K562 (cell line): ENCODE measurements at regions not wholly inside any gene's neighbourhood (a gene's known extent, or its start where the extent isn't known, plus 50 kb on each side); places are given as distances from the start of the nearest gene placed in this dataset.

Experiments
- ATAC-seq: fragments of 200-7000 bp; cut with Tn5 transposase; 3 replicates; pipeline ENCODE4 v1.9.1; 2020; ENCODE audit warnings: moderate library complexity
- BruUV-seq: library from RNA; stranded (reverse); fragments of 400-500 nt; replicated peaks from 2 replicates; lab custom pipeline; 2021; lab: Mats Ljungman, UMichigan
- CTCF ChIA-PET: fragments of 300-600 bp; formaldehyde crosslinking; extraction: SDS; loops from one replicate; lab custom pipeline; 2021; ENCODE audit warnings: low intra/inter-chr PET ratio; lab: Yijun Ruan, JAX
- POLR2A ChIA-PET: fragments of 300-600, 350-650 bp; sonication (Branson Sonifier 250); formaldehyde crosslinking; extraction: SDS; loops from one replicate; lab custom pipeline; 2021; ENCODE audit warnings: antibody characterized with exemption, inconsistent platforms; lab: Yijun Ruan, JAX
- DNase-seq, 4 experiments: peaks; one replicate each; pipeline versions ENCODE4 v3.0.0 to v3.0.0-alpha.2; 2011 to 2018; ENCODE audit warnings: low spot score in 3 of 4, mixed read lengths in 3 of 4; ENCODE audit errors: extremely low read depth in 1 of 4
- FAIRE-seq: peaks from 2 replicates; lab custom pipeline; 2011; peaks lifted over from hg19 to GRCh38; lab: Jason Lieb, UNC
- H2AFZ ChIP-seq: 2 replicates; pipeline ENCODE4 v1.6.0; 2011; ENCODE audit warnings: low read depth, low read length, control low read depth, inconsistent platforms
- H3K27ac ChIP-seq: fragments of 200-600 bp; 3 replicates; pipeline ENCODE4 v1.8.0; 2011; ENCODE audit warnings: low read depth, mild to moderate bottlenecking, control low read depth, inconsistent platforms, low read length, moderate library complexity, mixed read lengths; ENCODE audit errors: extremely low read depth
- H3K27me3 ChIP-seq, 2 experiments: fragments of 300-600 bp in 1 of 2; 2 replicates in 1 of 2; 3 replicates in 1 of 2; pipeline versions ENCODE4 v1.6.0 to v1.8.0; 2011; ENCODE audit warnings: inconsistent platforms in 2 of 2, low read length in 2 of 2, mild to moderate bottlenecking in 1 of 2, mixed read lengths in 1 of 2, moderate library complexity in 1 of 2; ENCODE audit not compliant: control insufficient read depth in 2 of 2, insufficient read depth in 2 of 2
- H3K36me3 ChIP-seq: fragments of 300-600 bp; 3 replicates; pipeline ENCODE4 v1.8.0; 2011; ENCODE audit warnings: mild to moderate bottlenecking, low read length, inconsistent platforms; ENCODE audit not compliant: control insufficient read depth, insufficient read depth
- H3K4me1 ChIP-seq, 2 experiments: fragments of 200-600 bp in 1 of 2; replicated peaks in 1 of 2; 2 replicates in 1 of 2; 3 replicates in 1 of 2; pipeline versions ENCODE4 v1.5.1 to v1.8.0; 2011; ENCODE audit warnings: inconsistent platforms in 2 of 2, low read length in 2 of 2, mild to moderate bottlenecking in 1 of 2, mixed read lengths in 1 of 2, moderate library complexity in 1 of 2; ENCODE audit not compliant: control insufficient read depth in 2 of 2, insufficient read depth in 2 of 2
- H3K4me2 ChIP-seq: 2 replicates; pipeline ENCODE4 v1.6.1; 2011; ENCODE audit warnings: low read length, control low read depth, inconsistent platforms, mixed read lengths; ENCODE audit not compliant: insufficient read depth
- H3K4me3 ChIP-seq: fragments of 200-600 bp; sonication (generic), shearing (Covaris generic); 2 replicates; pipeline ENCODE4 v1.5.1; 2016; ENCODE audit warnings: control low read depth, inconsistent platforms
- H3K79me2 ChIP-seq: fragments of 200-600 bp; 3 replicates; pipeline ENCODE4 v1.8.0; 2011; ENCODE audit warnings: low read length, inconsistent platforms; ENCODE audit not compliant: control insufficient read depth, insufficient read depth
- H3K9ac ChIP-seq, 2 experiments: 2 replicates each; pipeline versions ENCODE4 v1.6.0 to v1.6.1; 2011; ENCODE audit warnings: low read depth in 2 of 2, low read length in 2 of 2, control low read depth in 1 of 2, inconsistent platforms in 1 of 2, mild to moderate bottlenecking in 1 of 2, mixed read lengths in 1 of 2; ENCODE audit not compliant: insufficient read depth in 1 of 2
- H3K9me1 ChIP-seq: one replicate; pipeline ENCODE4 v1.6.0; 2011; ENCODE audit warnings: inconsistent platforms, mild to moderate bottlenecking, low read length, moderate library complexity; ENCODE audit not compliant: control insufficient read depth, insufficient read depth
- H3K9me3 ChIP-seq: replicated peaks from 2 replicates; pipeline ENCODE4 v1.5.1; 2011; ENCODE audit warnings: low read depth, low read length, inconsistent platforms; ENCODE audit not compliant: control insufficient read depth, insufficient read depth
- H4K20me1 ChIP-seq: replicated peaks from 2 replicates; pipeline ENCODE4 v1.6.1; 2011; ENCODE audit warnings: low read length, inconsistent platforms, mixed read lengths; ENCODE audit not compliant: control insufficient read depth, insufficient read depth
- ATF7 ChIP-seq: fragments of 450-650 bp; IDR thresholded peaks from 2 replicates; pipeline ENCODE4 v1.7.1; 2014; ENCODE audit warnings: mild to moderate bottlenecking, moderate library complexity
- DACH1 ChIP-seq: fragments of 450-650 bp; IDR thresholded peaks from 2 replicates; pipeline ENCODE4 v1.6.1; 2018; ENCODE audit not compliant: partially characterized antibody
- ELF2 ChIP-seq: fragments of 250-450 bp; sonication (Bioruptor Pico); IDR thresholded peaks from 2 replicates; pipeline ENCODE4 v1.5.0; 2021; ENCODE audit warnings: mild to moderate bottlenecking
- FOXM1 ChIP-seq, 2 experiments: fragments of 450-650 bp in 1 of 2; sonication (generic) in 1 of 2; formaldehyde crosslinking in 1 of 2; IDR thresholded peaks; 2 replicates each; pipeline versions ENCODE4 v1.6.1 to v1.9.0; 2017 to 2022; ENCODE audit warnings: low read depth in 2 of 2, mild to moderate bottlenecking in 2 of 2, missing genetic modification reagents in 1 of 2, moderate library complexity in 1 of 2
- GABPB2 ChIP-seq: fragments of 250-450 bp; sonication (Bioruptor Pico); conservative IDR thresholded peaks from 2 replicates; pipeline ENCODE4 v1.5.1; 2021; ENCODE audit warnings: mild to moderate bottlenecking
- HMGXB4 ChIP-seq: sonication (generic); formaldehyde crosslinking; IDR thresholded peaks from 2 replicates; pipeline ENCODE4 v1.8.1; 2023; ENCODE audit warnings: mild to moderate bottlenecking, missing genetic modification reagents
- HNRNPLL ChIP-seq: fragments of 200-400 bp; formaldehyde crosslinking; IDR thresholded peaks from 2 replicates; pipeline ENCODE4 v1.6.1; 2017; ENCODE audit warnings: low read length, low read depth, mild to moderate bottlenecking; ENCODE audit not compliant: poor library complexity, severe bottlenecking
- KLF13 ChIP-seq: fragments of 450-650 bp; IDR thresholded peaks from 2 replicates; pipeline ENCODE4 v1.6.1; 2016; ENCODE audit warnings: missing genetic modification characterization, low read depth, mild to moderate bottlenecking, missing compliant biosample characterization, moderate library complexity, borderline replicate concordance
- MAFG ChIP-seq: fragments of 450-650 bp; conservative IDR thresholded peaks from 2 replicates; pipeline ENCODE4 v1.6.1; 2016; ENCODE audit warnings: missing genetic modification characterization, missing compliant biosample characterization
- MYC ChIP-seq, 2 experiments: fragments of 250-450 bp in 1 of 2; sonication (Bioruptor Pico) in 1 of 2; IDR thresholded peaks; 2 replicates each; pipeline versions ENCODE4 v1.5.1 to v1.6.1; 2012 to 2021; ENCODE audit warnings: low read depth in 2 of 2, borderline replicate concordance in 1 of 2, improper control_type of control experiment in 1 of 2, low read length in 1 of 2, mild to moderate bottlenecking in 1 of 2, moderate library complexity in 1 of 2
- NFE2L1 ChIP-seq: fragments of 450-650 bp; IDR thresholded peaks from 2 replicates; pipeline ENCODE4 v1.6.1; 2016; ENCODE audit warnings: missing genetic modification characterization, low read depth, mild to moderate bottlenecking, missing compliant biosample characterization, moderate library complexity, borderline replicate concordance
- RBM14 ChIP-seq: fragments of 200-400 bp; formaldehyde crosslinking; IDR thresholded peaks from 2 replicates; pipeline ENCODE4 v1.6.1; 2018; ENCODE audit warnings: low read depth, mild to moderate bottlenecking, low read length, moderate library complexity, borderline replicate concordance; ENCODE audit not compliant: insufficient read depth
- SRSF3 ChIP-seq: fragments of 200-400 bp; formaldehyde crosslinking; IDR thresholded peaks from 2 replicates; pipeline ENCODE4 v1.6.1; 2016; ENCODE audit warnings: mild to moderate bottlenecking, low read length, moderate library complexity; ENCODE audit not compliant: insufficient read depth
- TBP ChIP-seq: optimal IDR thresholded peaks from 2 replicates; pipeline ENCODE3; 2011; ENCODE audit warnings: low read depth, low read length, improper control_type of control experiment
- XRCC4 ChIP-seq: IDR thresholded peaks from one replicate; pipeline ENCODE4 v1.6.1; 2011; ENCODE audit not compliant: insufficient read depth, insufficient read length; ENCODE audit errors: extremely low read depth
- ZNF146 ChIP-seq: IDR thresholded peaks from one replicate; pipeline ENCODE4 v1.6.1; 2018; ENCODE audit warnings: missing compliant biosample characterization; ENCODE audit not compliant: unreplicated experiment
- ZNF444 ChIP-seq: fragments of 250-450 bp; sonication (Bioruptor Pico); IDR thresholded peaks from 2 replicates; pipeline ENCODE4 v1.4.0; 2020; ENCODE audit warnings: mild to moderate bottlenecking, moderate library complexity
- WGBS: fragments of 100-300 bp; shearing (Covaris generic); methylation state at CpG from one replicate; pipeline ENCODE4 v1.1.6; 2016; ENCODE audit warnings: low coverage, mixed read lengths; ENCODE audit not compliant: insufficient coverage; ENCODE audit errors: missing lambda C conversion rate; 5-methylcytosine and 5-hydroxymethylcytosine counted together
- in situ Hi-C: fragments of 300-500 bp; cut with MboI; formaldehyde crosslinking; loops from 4 replicates; pipeline ENCODE4 v1.15.0; 2018; ENCODE audit warnings: inconsistent platforms, mixed read lengths
- intact Hi-C: fragments of 100-400 bp; cut with micrococcal nuclease; formaldehyde crosslinking; loops from 2 replicates; pipeline ENCODE4 v1.14.2; 2022

GRCh38 chr1:108027389-108027788 is 62.4 kb upstream of the VAV3 start (continued):
- no peak for TF ChIP-seq NFE2L1 (tag)

- no peak for TF ChIP-seq DACH1
- TF ChIP-seq XRCC4: no peak
- no peak for TF ChIP-seq MYC (IDR thresholded peaks at IDR 0.05; ENCODE audit: low read depth, low read length)
- TF ChIP-seq MYC (CRISPR knock-in tag; IDR thresholded peaks at IDR 0.05; ENCODE audit: borderline replicate concordance, low read depth): no peak
- TF ChIP-seq HNRNPLL: no peak
- TF ChIP-seq RBM14: no peak
- no peak for TF ChIP-seq MAFG
- TF ChIP-seq ZNF146: no peak
- no peak for TF ChIP-seq ELF2
- TF ChIP-seq FOXM1 (IDR thresholded peaks at IDR 0.05; ENCODE audit: low read depth): no peak
- TF ChIP-seq FOXM1 (CRISPR knock-in tag; IDR thresholded peaks at IDR 0.05; ENCODE audit: low read depth): no peak
- TF ChIP-seq ZNF444 (CRISPR knock-in tag): no peak
- TF ChIP-seq TBP: no peak
- no peak for TF ChIP-seq GABPB2 (CRISPR knock-in tag)
- no peak for TF ChIP-seq HMGXB4 (CRISPR knock-in tag)
- TF ChIP-seq SRSF3: no peak
- TF ChIP-seq ATF7: no peak
- no peak for TF ChIP-seq KLF13 (tag)
- in situ Hi-C loops (no loop called here), intact Hi-C loops (no loop called here)
- Histone ChIP-seq H3K36me3 (no peaks in the 10 kb centered on the region), H3K4me1 (peaks cover 0 to 5% of the 10 kb centered on the region in 2 experiments; a peak in 2 of 5 replicates), H3K4me3 (no peak overlapping the region), H2AFZ (no peak overlapping the region), H3K9me1 (no peaks in the 10 kb centered on the region), H3K4me2 (no peak overlapping the region), H3K79me2 (no peaks in the 10 kb centered on the region), H3K27ac (no peak overlapping the region), H3K27me3 (no peaks in the 10 kb centered on the region; a peak in 1 of 5 replicates), H4K20me1 (no peaks in the 10 kb centered on the region), H3K9me3 (no peaks in the 10 kb centered on the region), H3K9ac (no peak overlapping the region)
- BruUV-seq: no TSS peak
- ATAC-seq (no peak), FAIRE-seq (no peak), DNase-seq (peak in 1 of 4 experiments; percentile 4)
- ChIA-PET CTCF (no interaction called here), POLR2A (no interaction called here)
- 0% methylated on average over 1 of the region's 1 CpG for WGBS
Measured at GRCh38 chr1:108017698-108018097, 52.7 kb upstream of the VAV3 start.
